HG02852 (cell line): ENCODE measurements at regions not wholly inside any gene's neighbourhood (a gene's known extent, or its start where the extent isn't known, plus 50 kb on each side); places are given as distances from the start of the nearest gene placed in this dataset.

Source experiments
- ATAC-seq: cut with Tn5 transposase; IDR thresholded peaks from one replicate; pipeline ENCODE4 v1.9.1; 2021; ENCODE audit warnings: mild to moderate bottlenecking, moderate library complexity; ENCODE audit not compliant: unreplicated experiment

DNA sequence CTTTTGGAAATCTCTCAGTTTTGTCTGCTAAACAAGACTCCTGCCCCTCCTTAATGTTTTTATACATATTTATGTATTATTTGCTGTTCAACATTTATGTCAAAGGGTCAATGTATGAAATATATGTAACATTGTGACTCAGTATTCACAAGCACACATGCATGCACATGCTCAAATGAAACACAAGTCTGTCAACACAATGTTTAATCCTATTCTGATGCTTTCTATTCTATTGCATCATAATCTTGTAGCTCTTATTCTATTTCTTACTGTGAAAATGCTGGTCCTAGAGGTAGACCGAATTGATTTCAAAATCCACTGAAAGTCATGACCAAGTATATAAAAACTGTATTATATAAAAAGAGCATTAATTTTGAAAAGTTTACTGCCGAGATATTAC, 1463.3 kb downstream of the C4orf33 start:
- no peak for ATAC-seq

DNA sequence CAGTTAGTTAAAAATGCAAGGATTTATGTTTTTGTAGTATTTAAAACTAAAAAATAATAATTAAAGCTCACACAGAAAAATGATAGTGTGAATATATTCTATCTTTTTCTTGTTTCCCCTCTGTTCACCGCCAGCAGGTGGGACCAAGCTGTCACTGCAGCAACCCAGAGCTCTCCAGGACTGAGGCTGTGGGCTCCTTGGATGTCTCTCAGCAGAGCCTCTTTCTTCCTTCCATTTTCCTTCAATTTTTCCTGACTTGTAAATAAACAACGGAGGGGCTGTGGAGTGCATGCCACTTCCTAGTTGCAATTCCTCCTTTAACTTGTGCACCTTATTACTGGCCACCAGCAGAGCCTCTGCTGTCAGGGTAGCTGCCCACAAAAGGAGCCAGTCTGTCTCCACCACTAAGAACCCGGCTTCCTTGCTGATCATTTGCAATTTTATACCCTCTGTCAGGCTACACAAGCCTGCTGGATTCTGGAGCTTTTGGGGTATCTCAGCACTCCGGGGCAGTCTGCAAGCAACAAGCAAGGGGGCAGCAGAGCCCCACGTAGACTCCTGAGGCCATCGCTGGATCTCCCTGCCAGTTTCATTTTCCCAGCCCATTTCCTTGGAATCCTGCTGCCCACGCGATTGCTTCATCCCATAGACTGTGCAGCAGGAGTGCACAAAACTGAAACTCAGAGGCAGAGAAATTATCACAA, 1467.4 kb downstream of the C4orf33 start:
- ATAC-seq: no peak

- no peak for ATAC-seq
Measured at GRCh38 chr4:130563889-130564418, 1468.0 kb downstream of the C4orf33 start.

DNA sequence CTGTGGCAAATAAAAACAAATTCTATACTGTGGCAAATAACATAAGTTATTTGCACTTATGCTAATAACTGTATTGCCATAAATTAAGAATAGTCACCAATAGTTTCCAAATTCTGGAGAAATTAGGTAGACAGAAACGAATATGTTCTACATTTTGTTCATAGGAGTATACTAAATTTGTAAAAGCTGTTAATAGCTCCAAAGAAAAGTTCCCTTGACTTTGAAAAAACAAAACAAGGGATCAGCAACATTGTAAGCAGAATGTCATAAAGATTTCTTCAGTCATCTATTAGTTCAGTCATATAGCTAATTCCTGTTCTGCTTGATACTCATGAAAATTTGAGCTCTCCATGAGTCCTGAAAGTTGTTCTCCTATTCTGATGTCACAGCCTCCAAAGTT, 1472.8 kb downstream of the C4orf33 start:
- ATAC-seq: no peak

DNA sequence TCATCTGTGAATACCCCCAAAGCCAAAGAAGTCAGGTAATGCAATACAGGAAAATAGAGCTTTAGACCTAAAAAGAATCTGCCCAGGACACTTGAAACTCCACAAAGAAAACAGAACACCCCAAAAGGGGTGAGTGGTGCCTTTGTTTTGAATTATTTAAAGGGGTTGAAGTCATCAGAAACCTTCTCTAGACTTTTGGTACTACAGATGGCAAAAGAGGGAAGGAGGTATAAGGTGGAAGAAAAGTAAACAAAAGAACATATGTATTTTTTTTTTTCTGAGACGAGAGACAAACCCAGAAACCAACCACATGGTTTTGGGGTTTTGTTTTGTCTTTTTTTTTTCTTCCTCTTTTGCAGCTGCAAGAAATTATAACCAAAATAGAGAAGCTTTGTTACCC, 1477.8 kb downstream of the C4orf33 start:
- ATAC-seq: no peak

GRCh38 chr4:130574215-130574614, 1478.3 kb downstream of the C4orf33 start:
- ATAC-seq: no peak

- ATAC-seq: no peak
Measured at GRCh38 chr4:130576218-130576617, 1480.3 kb downstream of the C4orf33 start.

DNA sequence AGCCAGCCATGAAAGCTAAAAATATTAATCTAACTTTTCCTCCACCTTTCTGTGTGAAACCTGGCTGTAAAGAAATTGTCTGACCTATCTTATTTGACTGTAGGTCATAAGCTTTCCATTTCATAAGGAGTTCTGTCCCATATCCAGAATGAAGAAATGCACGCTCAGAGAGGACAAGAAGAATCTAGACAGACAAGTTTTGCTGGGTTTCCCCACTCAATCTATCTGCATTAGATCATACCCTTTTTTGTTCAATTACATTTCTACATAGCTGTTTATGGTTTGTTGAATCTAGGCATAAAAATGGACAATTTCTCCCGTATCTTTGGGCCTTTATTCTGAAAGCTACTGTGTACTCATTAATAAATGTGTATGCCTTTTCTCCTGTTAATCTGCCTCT, 1495.1 kb downstream of the C4orf33 start:
- ATAC-seq: no peak

DNA sequence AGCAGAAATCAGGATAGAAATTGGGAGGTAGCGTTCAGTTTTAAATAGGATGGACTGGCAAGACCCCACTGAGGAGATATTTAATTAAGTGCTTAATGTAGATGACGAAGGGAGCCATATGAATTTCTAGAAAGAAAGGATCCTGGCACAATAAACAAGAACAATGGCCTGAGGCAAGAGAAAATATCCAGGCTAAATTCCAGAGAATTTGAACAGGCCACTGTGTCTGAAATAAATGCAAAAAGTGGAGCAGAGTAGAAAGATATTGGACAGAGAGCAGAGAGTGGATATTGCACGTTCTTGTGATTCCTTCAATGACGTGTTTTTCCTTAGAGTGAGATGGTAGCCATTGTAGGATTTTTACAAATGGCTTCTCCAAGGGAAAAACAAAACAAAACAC, 1504.8 kb downstream of the C4orf33 start:
- no peak for ATAC-seq

DNA sequence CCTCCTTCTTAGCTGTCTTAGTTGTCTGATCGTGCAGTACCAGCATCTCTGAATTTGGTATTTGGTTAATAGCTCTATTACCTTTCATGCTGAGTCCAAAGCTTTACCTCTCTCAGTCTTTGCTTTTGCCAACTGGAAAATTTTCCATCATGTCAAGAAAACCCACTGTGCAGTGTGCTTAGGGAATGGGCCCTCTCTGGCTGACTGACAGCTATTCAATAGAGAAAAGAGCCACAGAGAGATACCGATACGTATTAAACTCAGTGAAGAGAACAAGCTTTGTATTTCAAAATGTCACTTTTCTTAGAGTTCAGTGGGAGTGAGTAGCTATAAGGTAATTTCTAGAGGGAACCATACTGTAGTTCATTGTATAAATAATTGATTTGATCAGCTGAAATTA, 1507.1 kb downstream of the C4orf33 start:
- ATAC-seq: no peak

DNA sequence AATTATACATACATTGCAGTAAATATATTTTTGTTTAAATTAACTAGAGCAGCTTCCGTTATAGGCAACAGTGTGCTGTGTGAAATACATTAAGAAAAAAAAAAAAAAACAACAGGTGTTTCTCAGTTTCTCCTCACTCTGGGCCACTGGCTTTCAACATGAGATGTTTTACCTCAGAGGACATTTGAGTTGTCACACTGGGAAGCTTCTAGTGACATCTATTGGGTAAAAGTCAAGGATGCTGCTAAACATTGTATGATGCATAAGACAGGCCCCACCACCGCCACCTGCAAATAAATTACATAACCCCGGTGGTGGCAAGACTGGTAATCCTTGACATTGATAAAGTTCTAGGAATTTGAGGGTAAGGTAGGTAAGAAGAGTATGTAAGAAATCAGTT, 1512.2 kb downstream of the C4orf33 start:
- no peak for ATAC-seq

GRCh38 chr4:130628531-130628930, 1532.6 kb downstream of the C4orf33 start:
- ATAC-seq: no peak

GRCh38 chr4:130632731-130633604, 1537.0 kb downstream of the C4orf33 start:
- ATAC-seq: no peak

DNA sequence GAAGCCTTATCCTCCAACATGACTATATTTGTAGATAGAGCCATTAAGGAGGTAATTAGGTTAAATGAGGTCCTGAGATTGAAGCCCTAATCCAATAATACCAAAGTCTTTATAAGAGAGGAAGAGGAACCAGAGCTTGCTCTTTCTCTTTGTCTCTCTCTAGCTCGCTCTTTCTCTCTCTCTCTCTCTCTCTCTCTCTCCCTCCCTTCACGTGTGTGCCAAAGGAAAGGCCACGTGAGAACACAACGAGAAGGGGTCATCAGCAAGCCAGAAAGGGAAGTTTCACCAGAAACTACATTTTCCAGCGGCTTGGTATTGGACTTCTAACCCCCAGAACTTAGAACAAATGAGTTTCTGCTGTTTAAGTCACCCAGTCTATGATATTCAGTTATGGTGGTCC, 1540.5 kb downstream of the C4orf33 start:
- no peak for ATAC-seq

DNA sequence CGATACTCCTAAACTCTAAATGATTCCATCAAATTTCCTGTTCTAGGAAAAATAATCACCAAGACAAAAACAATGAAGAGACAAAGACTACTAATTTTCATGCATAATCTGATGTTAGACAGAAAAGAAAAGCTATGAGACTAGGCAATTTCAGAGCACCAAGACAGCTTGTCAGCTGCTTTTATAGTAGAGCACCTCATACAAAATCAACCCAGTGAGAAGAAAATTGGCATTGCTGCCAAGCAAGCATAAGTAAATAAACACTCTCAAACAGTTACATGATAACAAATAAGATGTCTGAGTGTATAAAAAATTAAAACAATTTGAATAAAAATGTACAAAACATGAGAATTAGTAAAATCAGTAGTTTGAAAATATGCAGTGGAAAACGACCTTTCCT, 1544.6 kb downstream of the C4orf33 start:
- no peak for ATAC-seq

GRCh38 chr4:130646886-130647285, 1550.9 kb downstream of the C4orf33 start:
- no peak for ATAC-seq

GRCh38 chr4:130648570-130648969, 1552.6 kb downstream of the C4orf33 start:
- ATAC-seq: no peak

GRCh38 chr4:130653842-130654241, 1557.9 kb downstream of the C4orf33 start:
- no peak for ATAC-seq

DNA sequence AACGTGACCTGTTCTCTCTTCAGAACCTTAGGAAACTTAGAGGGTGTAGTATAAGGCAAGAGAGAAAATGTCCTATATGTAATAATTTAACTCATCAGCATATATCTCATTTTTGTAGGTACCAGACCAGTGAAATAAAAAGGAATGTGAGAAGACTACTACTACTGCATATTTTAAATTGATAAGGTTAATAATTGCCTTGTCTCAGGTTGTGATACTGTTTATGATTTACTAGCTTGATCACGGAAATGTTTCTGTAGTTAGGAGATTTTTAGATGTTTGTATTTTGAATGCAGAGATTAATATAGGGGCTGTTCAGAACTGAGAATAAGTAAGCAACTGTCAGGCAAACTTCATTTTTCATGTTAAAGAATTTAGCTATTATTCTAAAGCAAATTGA, 1563.4 kb downstream of the C4orf33 start:
- no peak for ATAC-seq

GRCh38 chr4:130668859-130669258, 1572.9 kb downstream of the C4orf33 start:
- no peak for ATAC-seq

- ATAC-seq: no peak
Measured at GRCh38 chr4:130675266-130675665, 1579.3 kb downstream of the C4orf33 start.

GRCh38 chr4:130689181-130689580, 1593.2 kb downstream of the C4orf33 start:
- no peak for ATAC-seq
